H1 (cell line): ENCODE measurements at regions not wholly inside any gene's neighbourhood (a gene's known extent, or its start where the extent isn't known, plus 50 kb on each side); places are given as distances from the start of the nearest gene placed in this dataset.

Experiments used
- EZH2 ChIP-seq: fragments of 200-600 bp; sonication (generic); IDR thresholded peaks from 2 replicates; pipeline ENCODE4 v1.7.1; 2012; ENCODE audit warnings: low read depth, mild to moderate bottlenecking, moderate library complexity, low read length, inconsistent platforms; ENCODE audit not compliant: severe bottlenecking
- MAFK ChIP-seq: IDR thresholded peaks from 2 replicates; pipeline ENCODE4 v1.6.1; 2012; ENCODE audit warnings: low read depth, mild to moderate bottlenecking, improper control_type of control experiment, low read length
- SRF ChIP-seq: IDR thresholded peaks from 2 replicates; pipeline ENCODE4 v1.6.1; 2011; ENCODE audit warnings: mild to moderate bottlenecking, low read depth, low read length, moderate library complexity

- TF ChIP-seq SRF (no peak), MAFK (no peak), EZH2 (no peak)
Measured at GRCh38 chr3:35241236-35241635, 398.1 kb upstream of the ARPP21 start.
